ENCODE measurements at regions not wholly inside any gene's neighbourhood (a gene's known extent, or its start where the extent isn't known, plus 50 kb on each side); places are given as distances from the start of the nearest gene placed in this dataset.
"Not testable (repeated sequence)": the region's sequence is repeated elsewhere in the genome, so short reads cannot be mapped to it uniquely, and the experiment has no call there.

DNA sequence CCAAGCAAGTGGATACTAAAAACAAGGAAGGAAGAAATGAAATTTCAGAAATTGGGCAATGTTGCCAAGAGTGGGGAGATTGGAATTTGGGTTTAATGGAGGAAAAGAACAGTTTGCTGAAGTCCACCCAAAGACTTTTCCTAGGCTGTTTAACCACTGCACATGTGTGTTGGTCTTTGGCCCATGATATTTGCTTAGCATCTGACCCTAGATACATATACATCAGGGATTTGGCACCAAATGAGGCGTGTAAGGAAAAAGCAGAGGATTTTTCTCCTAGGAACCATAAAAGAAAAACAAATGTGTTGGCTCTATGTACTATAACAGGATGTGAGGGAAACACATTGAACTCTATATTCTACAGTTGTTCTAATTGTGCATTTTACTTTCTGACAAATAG, 80.7 kb upstream of the CD28 start:
- POLR2A ChIA-PET (ENCODE audit: low non-redundant PET): no interaction called here
- TF ChIP-seq, protein P1, sequence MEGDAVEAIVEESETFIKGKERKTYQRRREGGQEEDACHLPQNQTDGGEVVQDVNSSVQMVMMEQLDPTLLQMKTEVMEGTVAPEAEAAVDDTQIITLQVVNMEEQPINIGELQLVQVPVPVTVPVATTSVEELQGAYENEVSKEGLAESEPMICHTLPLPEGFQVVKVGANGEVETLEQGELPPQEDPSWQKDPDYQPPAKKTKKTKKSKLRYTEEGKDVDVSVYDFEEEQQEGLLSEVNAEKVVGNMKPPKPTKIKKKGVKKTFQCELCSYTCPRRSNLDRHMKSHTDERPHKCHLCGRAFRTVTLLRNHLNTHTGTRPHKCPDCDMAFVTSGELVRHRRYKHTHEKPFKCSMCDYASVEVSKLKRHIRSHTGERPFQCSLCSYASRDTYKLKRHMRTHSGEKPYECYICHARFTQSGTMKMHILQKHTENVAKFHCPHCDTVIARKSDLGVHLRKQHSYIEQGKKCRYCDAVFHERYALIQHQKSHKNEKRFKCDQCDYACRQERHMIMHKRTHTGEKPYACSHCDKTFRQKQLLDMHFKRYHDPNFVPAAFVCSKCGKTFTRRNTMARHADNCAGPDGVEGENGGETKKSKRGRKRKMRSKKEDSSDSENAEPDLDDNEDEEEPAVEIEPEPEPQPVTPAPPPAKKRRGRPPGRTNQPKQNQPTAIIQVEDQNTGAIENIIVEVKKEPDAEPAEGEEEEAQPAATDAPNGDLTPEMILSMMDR (conservative IDR thresholded peaks at IDR 0.05; ENCODE audit: low read depth): no peak
- DNase-seq (ENCODE audit: low spot score): no peak
- no peak overlapping the region for H3K27ac ChIP-seq
- CTCF ChIA-PET: interaction anchor here (1.1 kb wide), 1 partner anchor 11 kb away, joined by 9 read pairs; no protein-coding TSS in a partner anchor

DNA sequence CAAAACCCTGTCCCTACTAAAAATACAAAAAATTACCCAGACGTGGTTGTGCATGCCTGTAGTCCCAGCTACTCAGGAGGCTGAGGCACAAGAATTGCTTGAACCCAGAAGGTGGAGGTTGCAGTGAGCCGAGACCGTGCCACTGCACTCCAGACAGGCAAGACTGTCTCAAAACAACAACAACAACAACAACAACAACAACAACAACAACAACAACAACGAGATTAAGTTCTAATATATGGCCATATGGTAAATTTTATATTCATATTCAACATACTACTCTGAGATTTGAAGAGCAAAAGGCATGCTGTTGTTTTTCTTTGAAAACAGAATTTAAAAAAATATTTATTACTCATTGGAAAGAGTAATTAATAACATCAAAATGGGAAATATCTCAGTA, 80.2 kb upstream of the CD28 start:
- POLR2A ChIA-PET (ENCODE audit: low non-redundant PET); DNase-seq (ENCODE audit: low spot score); H3K27ac ChIP-seq: not testable (repeated sequence)
- CTCF ChIA-PET: interaction anchor here (0.8 to 1.1 kb wide), 2 partner anchors 11 to 1537 kb away, joined by 3 to 9 read pairs; no protein-coding TSS in a partner anchor

DNA sequence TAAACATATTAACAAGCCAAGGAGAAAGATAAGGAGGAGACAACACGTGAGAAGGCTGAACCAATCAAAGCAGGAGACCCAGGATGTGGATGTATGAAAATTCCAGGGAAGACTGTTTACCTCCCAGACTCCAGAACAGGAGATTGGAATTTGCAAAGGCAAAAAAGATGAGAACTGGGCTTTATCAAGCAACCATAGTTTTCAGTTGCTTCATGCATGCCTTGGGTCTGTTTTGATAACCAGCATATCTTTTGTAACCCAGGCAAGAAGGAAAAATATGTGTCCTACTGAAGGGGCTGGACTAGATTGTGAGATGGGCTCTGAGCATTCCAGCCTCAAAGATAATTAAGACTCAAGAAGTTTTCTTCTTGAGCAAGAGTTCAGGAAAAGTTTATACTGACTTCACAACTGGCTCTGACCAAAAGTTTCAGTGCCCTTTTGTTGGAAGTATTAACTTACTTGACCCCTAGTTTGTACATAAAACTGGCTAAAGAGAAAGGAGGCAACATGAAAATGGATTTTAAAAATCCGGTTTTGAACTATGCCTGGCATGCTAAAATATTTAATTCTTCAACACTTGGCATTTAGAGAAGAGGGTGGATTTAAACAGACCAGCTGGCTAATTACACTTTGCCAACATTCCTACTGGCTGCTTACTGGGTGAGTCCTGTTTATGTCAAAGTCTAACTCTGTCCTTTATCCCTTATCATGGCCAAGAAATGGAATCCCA, 79.3 kb upstream of the CD28 start:
- TF ChIP-seq, protein P1 (conservative IDR thresholded peaks at IDR 0.05; ENCODE audit: low read depth): no peak
- POLR2A ChIA-PET (ENCODE audit: low non-redundant PET): no interaction called here
- H3K27ac ChIP-seq: no peak overlapping the region
- CTCF ChIA-PET: no interaction called here
- DNase-seq (ENCODE audit: low spot score): no peak

DNA sequence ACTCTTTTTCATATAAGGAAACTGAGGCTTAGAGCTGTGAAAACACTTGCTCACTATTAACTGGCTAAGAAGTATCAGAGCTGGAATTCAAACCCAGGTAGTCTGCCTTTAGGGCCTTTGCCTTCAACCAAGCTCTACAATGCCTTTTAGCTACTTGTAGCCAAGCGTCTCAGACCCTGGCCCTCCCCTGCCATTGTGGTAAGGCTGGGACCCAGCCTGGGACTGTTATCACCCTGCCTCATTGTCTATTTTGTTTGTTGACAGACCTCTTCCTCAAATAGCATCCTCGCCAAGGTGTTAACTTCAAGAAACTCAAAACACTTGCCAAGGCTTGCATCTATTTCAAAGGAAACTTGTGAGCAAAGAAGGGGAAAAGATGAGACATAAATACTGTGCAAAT, 76.7 kb upstream of the CD28 start:
- ChIA-PET POLR2A (ENCODE audit: low non-redundant PET) (no interaction called here), CTCF (interaction anchor here (0.5 kb wide), 1 partner anchor 387 kb away, joined by 4 read pairs; no protein-coding TSS in a partner anchor)
- DNase-seq (ENCODE audit: low spot score): no peak
- TF ChIP-seq, protein P1 (conservative IDR thresholded peaks at IDR 0.05; ENCODE audit: low read depth): no peak
- no peak overlapping the region for H3K27ac ChIP-seq

DNA sequence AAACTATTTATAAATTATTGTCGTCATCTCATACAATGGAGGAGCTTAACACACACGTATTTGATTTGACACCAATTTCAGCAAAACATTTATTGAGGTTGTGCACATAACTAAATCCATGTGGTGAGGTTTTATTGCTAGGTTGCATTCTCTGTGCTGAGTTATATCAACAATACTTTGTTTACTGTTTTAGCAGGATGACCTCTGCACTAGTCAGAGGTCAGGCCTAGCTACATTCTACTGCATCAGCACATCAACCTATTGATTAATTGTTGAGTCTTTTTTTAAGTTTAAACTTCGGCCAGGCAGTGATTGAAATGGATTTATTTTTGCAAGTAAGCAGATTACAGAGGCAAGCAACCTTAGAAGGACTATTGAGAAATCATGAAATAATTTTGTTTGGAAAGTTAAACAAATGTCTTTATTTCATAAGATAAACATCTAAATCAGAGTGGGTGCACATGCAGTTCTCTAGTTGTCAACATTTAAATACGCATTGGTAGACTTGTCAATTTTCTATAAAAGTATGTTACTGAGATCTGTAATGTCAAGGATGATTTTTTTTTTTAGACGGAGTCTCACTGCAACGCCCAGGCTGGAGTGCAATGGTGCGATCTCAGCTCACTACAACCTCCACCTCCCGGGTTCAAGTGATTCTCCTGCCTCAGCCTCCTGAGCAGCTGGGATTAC, 75.2 kb upstream of the CD28 start:
- POLR2A ChIA-PET (ENCODE audit: low non-redundant PET): no interaction called here

DNA sequence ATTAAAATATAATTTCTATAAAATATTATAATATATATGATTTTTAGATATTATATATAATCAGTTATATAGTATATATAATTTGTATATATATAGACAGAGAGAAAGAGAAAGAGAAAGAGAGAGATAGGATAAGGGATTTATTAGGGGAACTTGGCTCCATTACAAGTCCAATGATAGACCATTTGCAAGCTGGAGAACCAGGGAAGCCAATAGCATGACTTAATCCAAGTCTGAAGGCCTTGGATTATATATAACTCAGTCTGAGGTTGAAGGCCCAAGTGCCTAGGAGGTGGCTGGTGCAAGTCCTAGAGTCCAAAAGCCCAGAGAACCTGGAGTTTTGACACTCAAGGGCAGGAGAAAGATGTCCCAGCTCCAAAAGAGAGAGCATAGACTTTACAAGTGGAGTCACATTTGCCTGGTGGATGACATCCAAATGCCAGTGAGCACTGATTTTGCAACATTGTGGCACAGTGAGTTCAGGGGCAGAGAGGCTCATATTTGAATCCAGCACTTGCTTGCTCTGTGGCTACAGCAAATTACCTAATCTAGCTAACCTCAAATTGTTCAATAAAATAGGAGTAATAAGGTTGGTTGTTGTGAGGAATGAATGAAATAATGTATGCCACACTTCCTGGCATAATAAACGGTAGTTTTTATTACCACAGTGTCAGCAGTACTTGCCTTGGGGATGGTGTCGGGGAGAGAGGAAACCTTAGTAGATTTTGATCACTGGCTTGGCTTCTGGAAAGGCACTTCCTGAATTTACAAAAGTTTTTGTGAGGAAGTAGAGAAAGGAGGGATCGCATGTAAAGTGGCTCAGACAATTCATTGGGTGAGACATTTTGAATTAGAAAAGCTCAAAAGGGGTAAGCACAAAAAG, 69.6 kb upstream of the CD28 start:
- H3K27ac ChIP-seq: no peak overlapping the region
- DNase-seq (ENCODE audit: low spot score): no peak
- POLR2A ChIA-PET (ENCODE audit: low non-redundant PET): no interaction called here
- TF ChIP-seq, protein P1 (conservative IDR thresholded peaks at IDR 0.05; ENCODE audit: low read depth): no peak
- CTCF ChIA-PET: interaction anchor here (0.6 to 1.0 kb wide), 2 partner anchors 114 to 442 kb away, joined by 3 read pairs; no protein-coding TSS in a partner anchor

More for the DNA sequence above, 75.2 kb upstream of the CD28 start:
- H3K27ac ChIP-seq: no peak overlapping the region
- TF ChIP-seq, protein P1 (conservative IDR thresholded peaks at IDR 0.05; ENCODE audit: low read depth): no peak
- DNase-seq (ENCODE audit: low spot score): no peak
- CTCF ChIA-PET: no interaction called here
